ENCODE measurements at regions not wholly inside any gene's neighbourhood (a gene's known extent, or its start where the extent isn't known, plus 50 kb on each side); places are given as distances from the start of the nearest gene placed in this dataset.

DNA sequence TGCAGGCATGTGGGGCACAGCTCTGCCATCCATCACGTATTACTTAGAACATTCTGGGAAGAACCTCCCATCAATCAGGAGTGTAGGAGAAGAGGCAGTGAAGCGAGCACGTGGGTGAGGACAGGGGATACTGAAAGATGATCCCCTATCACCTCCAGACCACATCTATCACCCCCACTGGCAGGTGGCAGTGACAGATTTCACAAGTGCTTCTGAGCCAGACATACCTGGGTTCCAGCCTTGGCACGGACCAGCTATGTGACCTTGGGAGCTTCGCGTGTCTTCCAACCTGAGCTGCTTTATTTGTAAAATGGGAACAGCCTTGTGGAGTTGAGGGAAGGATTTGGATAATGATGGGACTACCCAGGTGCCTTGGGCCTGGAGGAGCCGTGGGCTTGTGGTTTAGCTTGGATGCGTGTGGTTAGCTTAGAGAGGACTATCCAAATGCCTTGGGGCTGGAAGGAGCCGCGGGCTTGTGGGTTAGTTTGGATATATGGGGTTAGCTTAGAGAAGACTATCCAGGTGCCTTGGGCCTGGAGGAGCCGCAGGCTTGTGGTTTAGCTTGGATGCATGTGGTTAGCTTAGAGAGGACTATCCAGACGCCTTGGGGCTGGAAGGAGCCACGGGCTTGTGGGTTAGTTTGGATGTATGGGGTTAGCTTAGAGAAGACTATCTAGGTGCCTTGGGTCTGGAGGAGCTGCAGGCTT is 206.4 kb downstream of the ENGASE start:
- no peak for DNase-seq (ENCODE audit: low read depth)

DNA sequence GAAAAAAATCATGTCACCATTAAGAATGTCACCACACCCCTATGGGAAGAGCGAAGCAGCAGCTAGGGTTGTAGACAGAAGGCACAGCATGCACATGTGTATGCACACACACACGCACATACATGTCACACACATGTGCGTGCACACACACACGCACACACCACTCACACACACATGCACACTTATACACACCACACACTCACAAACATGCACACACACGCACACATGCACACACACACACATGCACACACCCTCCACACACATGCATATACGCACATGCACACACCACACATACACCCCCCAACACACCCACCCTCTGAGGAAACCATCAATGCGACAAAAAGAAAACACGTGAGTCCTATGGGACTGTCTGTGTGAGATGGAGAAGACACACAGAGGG is 205.4 kb downstream of the ENGASE start:
- DNase-seq (ENCODE audit: low read depth): no peak

DNA sequence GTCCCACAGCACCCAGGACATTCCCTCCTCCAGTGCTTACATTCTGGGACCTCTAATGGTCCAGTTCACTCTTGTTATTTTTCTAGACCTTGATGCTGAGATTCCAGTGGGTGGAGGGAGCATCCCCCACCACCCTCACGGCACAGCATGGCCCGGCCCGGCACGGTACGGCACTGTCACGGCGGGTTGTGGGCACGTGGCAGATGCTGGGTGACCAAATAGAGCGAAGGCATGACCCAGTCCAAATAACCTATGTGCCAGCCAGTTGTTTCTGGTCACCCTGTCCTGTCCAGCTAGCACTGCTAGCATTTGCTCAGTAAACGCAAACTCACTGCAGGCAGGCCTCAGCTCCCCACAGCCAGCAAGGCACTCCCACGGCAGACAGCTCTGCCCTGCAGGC is 204.7 kb downstream of the ENGASE start:
- DNase-seq (ENCODE audit: low read depth): no peak

DNA sequence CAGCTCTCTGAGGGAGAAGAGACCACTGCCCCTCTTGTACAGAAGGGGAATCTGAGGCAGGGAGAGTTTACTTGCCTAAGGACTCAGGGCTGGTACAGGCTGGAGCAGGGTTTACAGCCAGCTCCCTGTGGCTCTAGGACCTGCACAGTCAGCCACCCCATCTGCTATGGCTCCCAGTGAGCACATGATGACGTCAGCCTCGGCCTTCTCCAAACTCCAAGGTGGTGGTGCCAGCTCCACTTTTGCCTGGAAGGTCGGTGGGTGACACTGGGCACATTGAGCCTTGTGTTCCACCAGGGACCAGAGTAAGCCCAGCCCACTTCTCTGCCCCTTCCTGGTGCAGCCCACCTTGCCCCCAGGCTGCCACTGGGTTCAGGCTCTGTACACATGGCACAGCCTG is 202.2 kb downstream of the ENGASE start:
- DNase-seq (ENCODE audit: low read depth): no peak

DNA sequence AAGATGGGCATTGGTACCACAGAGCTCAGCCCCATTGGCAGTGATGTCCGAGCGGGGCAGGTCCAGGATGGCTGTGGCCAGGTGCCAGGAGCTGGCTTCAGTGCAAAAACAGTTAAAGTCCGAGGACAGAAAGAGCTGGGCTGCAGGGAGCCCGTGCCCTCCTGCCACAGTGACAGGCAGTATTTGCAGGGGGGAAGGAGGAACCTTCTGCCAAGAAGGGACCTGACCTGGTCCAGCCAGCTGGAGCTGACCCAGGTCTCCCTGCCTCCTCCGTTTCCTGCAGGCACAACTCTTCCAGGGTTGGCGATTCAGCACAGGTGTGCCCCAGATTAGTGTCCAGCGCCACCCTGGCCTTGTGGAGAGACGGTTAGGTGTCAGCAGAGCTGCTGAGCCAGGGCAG is 199.0 kb downstream of the ENGASE start:
- DNase-seq (ENCODE audit: low read depth): no peak

DNA sequence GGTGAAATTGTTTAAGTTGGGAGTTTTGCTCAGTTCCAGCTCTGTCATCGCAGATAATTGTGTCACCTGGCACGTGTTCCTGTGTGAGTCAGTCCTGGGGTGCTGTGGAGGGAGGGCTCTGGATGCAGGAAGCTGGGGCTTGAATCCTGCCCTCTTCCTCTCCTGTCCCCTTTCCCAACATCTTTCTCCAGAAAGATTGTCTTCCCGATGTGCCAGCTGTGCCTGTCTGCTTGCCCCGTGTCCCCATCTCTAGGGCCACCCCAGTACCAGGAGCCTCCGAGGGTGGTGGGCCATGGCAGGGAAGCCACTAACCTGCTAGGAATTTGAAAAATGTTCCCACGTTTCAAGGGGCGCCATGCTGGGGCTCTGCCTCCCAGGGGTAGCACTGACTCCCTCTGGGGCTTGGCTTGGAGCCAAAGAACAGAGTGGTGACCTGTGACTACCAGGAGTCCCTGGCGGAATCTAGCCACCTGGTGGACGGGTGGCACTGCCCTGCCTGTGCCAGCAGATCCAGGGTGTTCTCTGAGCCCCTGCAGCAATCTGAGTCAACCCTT is 198.1 kb downstream of the ENGASE start:
- no peak for DNase-seq (ENCODE audit: low read depth)

DNA sequence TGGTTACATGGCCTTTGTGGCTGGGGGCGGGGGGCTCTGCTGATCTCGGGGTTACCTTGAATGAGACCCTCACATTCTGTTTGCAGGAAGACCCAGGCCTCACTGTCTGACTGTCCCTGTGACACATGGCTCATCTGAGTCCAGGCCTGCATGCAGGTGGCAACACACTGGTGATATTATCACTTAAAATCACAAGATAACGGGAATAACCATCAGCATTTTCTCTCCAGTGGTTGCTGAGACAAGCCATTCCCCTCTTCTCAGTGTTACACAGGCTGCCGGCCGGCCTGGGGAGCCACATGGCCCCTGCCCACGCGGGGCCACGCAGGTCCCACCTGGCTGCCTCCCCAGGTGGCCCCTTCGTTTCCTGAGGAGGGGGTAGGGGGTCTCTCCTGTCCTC is 197.6 kb downstream of the ENGASE start:
- no peak for DNase-seq (ENCODE audit: low read depth)

DNA sequence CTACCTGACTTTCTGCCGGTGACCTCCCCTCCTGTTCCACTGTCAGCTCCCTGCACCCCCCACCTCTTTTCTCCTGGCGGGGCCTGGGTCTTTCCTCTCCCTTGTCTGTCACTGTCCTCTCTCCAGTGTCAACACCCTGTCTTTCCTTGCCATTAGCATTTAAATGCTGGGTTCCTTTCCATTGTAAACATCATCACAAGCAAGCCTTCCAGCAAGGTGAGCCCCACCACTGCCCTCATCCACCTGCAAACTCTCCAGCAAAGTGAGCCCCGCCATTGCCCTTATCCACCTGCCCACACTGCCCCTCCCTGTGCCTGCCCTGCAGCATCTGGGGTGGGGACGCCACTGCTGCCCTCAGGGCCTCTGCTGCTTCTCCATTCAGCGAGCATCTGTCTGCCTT is 195.0 kb downstream of the ENGASE start:
- no peak for DNase-seq (ENCODE audit: low read depth)

DNA sequence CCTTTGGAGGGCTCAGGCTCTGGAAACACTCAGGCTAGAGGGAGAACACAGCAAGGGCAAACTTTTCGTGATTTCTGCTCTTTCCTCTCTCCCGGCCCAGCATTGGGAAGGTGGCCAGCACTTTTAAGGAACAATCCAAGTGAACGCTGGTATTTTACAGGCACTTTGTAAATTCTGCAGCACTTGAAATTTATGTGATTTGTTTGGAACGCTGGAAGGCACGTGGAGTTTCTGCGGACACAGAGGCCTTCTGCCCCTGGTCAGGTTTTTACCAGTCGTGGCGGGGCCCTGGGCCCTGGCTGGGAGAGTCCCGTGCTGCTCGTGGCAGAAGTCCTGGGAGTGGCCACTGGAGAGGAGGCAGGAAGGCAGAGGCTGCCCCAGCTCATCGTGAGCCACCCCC is 188.6 kb downstream of the ENGASE start:
- DNase-seq (ENCODE audit: low read depth): no peak

DNA sequence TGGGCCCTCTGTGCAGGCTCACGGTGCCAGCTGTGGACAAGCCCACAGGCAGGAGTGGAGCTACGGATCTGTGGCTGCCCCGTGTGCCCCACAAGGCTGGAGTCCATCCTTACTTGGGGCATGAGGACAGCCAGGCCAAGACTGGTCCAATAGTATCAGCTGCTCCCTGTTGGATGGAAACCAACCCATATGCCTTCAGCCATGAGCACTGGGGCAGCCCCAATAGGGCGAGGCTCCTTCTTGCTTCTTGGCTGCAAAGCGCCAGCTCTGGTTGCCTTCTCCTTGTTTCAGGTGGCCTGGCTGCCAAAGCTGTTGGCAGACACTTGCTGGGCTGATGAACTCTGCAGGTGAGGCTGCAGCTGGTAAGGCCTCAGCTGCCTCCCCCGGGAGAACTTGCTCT is 188.0 kb downstream of the ENGASE start:
- no peak for DNase-seq (ENCODE audit: low read depth)

DNA sequence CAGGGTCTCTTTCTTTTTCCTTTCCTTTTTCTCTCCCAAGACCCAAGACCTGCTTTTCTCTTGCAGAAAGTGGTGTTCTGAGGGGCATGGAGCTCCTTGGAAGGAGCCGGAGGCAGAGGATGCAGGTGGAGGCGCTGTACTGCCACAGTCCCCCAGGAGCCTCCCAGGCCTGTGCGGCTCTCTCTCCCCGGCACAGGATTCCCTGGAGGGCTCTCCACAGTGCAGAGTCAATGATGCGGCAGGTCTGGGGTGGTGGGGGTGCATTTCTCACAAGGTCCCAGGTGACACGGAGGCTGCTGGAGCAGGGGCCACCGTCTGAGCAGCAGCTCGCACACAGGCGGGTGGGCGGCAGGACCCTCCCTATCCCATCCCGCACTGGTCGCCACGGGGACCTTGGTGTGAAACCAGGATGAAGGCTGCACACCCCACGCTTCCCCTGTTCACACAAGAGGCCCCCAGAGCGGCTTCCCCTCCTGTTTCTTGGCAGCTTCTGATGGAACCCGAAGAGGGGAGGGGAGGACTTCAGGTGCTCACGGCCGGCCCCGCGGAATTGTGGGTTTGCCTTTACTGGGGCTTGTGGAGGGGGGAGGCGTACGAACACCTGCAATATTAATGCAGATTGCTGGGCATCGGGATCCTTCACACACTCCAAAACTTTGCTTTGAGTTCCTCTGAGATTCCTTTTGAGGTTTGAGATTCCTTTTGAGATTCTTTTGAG is 186.9 kb downstream of the ENGASE start:
- DNase-seq (ENCODE audit: low read depth): no peak

DNA sequence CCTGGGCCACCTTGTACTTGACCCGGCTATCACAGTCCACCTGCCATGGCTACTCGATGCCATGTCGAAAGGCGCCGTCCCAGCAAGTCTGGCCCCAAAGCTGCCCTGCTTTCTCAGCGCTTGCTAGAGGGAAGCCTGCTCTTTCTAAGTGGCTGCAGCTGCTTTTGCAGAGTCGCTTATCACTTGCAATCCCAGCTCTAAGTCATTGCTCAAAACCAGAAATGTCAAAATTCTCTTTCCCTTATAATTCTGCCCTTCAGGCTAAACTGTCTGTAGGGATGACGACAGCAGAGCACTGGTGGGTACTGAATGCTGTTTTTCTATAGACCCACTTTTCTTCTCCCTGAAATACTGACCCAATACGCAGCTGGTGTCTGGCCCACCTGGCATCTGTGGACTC is 184.2 kb downstream of the ENGASE start:
- no peak for DNase-seq (ENCODE audit: low read depth)

DNA sequence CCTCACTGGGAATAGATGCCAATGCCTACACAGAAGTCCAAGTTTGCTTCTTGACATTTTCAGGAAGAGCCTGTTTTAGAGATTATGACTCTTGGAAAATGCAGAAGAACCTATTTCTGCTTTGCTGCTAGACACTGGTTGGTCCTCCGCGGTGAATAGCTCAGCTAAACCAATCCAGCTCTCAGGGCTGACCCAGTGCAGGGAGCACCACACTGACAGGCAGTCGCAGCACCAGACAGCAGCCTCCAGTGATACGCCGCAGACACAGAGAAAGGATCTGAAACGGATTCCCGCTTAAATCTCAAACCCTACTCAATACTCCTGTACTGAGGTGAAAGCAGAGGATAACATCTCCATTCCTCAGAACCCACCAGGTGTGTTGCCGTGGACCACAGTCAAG is 183.4 kb downstream of the ENGASE start:
- no peak for DNase-seq (ENCODE audit: low read depth)

DNA sequence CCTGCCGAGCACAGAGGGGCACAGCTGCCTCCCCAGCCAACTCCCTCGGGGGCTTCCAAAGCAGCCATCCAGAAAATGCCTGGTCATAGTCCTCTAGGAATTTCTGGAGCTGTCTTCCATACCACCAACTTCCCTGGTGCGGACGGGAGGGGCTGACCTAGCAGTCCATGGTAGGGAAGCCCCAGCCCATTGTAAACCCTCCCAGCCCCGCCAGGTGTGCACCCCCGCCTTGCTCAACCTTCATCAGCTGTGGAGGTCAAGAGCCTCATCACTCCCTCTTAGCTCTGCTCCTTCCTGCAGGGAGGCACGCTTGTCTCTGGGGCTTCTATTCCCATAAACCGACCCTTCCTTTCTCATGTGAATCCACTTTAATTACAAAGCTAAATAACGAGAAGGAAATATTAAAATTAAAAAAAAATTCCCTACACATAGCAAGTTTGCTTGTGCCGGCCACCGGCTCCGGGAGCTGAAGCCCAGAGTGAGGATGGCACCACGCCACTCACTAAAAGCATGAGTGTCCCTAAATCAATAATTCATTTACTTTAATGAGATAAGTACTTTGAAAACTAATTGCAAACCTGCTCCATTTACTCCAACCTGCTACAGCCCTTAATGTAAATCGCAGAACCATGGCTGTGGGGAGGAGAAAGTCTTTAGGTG is 181.4 kb downstream of the ENGASE start:
- DNase-seq (ENCODE audit: low read depth): no peak

DNA sequence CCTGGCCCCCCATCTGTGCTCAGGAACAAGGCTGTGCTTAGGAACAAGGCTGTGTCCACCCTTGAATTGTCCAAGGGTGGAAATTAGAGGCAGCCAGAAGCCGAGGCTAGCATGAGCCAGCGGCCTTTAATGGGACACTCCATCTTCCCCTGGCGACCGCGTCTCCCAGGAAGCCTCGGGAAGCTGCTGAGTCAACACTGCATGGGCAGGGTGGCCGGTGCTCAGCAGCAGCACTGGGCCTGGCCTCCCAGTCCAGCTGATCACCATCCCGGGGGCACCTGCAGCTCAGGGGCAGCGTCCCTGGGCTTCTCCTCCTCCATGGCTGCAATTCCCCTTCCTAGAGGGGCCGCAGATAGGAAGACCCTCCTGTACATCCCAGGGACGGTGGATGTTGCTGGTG is 180.8 kb downstream of the ENGASE start:
- DNase-seq (ENCODE audit: low read depth): no peak

DNA sequence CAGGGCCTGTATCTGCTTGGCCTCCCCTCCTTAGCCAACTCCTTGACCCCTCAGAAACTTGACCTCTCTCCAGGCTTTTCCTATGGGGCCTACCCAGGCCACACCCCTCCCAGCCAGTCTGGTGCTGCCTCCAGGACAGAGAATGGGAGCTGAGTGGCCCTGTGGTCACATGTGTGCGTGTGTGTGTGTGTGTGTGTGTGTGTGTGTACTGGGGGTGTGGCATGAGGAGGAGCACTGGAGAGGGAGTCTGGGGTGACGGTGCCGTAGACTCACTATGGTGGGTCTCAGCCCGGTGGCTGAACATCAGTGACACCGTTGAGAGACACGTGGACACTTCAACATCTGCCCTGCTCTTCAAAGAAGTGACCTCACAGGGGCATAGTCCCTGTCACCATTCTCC is 180.4 kb downstream of the ENGASE start:
- DNase-seq (ENCODE audit: low read depth): no peak

DNA sequence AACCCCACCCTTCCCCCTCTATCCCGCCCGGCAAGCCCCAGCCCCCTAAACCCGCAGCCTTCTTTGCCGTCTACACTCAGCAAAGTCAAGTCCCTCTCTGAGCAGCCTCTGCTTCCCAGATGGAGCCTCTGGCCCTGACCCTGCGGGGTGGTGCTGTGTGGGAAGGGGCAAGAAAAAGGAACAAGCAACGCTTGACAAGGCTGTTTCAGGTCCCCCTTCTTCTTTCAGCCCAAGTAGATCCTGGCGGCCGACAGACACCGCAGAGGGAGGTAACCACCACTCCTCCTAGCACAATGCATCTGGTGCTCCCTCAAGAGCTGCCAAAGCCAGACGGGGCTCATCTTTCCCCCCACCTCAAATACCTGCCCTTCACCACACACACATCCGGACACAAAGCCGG is 178.3 kb downstream of the ENGASE start:
- no peak for DNase-seq (ENCODE audit: low read depth)

DNA sequence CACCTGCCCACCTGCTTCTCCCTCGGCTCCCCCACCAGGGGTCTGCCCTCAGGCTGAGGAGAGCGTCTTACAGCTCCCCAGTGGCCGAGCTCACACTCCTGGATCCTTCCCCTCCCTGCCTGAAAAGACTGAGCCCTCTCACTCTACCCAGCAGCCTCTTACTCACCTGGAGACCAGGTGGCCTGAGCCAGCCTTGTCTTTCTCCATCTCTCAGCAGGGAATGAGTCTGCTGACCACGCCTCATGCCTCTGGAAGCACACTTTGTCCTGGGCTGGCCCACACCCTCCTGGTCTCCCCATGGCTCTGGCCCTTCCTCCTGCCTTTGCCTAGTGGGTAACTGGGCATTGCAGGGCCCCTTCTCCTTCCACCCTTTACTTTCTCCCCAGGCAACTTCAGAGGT is 177.2 kb downstream of the ENGASE start:
- DNase-seq (ENCODE audit: low read depth): no peak

DNA sequence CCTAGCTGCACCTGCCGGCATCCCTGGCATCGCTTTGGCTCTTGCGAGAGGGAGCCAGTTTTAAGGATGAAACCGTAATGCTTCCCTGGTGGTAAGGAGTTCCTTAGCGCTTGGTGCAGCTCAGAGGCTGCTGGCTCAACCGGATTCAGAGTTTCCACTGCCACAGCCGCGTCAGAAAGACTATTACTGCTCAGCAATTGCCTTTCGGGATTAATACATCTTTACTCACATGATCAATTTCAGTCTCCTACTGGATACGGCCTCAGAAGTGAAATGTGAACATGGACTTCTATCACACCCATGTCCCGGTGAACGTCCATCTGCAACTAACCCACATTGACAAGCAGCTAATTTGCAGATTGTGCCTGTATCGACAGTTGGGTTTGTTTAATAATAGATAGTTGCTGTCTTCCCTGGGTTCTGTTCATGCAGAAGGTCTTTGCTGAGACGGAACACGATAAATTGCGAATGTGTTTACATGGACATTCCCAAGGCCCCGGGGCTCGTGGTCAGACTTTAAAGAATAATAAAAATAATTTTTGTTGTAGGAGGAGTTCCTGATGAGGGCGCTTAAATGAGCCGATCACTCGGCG is 175.4 kb downstream of the ENGASE start:
- DNase-seq (ENCODE audit: low read depth): no peak

DNA sequence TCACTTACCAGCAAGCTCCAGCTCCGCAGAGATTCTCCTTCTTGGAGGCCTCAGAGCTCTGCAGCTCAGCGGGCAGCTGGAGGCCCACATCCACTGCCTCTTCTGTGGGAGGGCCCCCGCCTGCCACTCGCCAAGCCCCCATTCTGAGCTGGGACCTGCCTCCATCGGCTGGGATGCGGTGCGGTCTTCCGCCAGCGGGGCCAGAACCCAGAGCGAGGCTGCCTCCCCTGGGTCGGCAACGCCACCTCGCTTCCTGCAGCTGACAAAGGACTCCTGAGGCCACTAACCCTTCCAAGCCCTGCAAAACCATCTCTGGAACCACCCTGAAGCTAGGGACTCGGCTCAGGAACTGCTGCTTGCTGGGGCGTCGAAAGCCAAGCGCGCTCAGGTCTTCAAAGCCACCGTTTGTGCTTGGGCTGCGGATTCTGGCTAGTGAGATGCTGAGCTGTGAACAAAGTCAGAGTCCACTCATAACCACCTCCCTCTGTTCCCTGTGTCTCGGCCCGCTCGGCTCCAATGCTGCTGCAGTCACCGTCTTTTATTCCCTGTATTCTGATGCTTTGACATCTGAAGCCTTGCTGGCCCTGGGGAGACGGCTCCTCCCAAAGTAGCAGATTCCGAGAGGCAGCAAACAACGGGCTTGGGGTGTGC is 174.3 kb downstream of the ENGASE start:
- no peak for DNase-seq (ENCODE audit: low read depth)

DNA sequence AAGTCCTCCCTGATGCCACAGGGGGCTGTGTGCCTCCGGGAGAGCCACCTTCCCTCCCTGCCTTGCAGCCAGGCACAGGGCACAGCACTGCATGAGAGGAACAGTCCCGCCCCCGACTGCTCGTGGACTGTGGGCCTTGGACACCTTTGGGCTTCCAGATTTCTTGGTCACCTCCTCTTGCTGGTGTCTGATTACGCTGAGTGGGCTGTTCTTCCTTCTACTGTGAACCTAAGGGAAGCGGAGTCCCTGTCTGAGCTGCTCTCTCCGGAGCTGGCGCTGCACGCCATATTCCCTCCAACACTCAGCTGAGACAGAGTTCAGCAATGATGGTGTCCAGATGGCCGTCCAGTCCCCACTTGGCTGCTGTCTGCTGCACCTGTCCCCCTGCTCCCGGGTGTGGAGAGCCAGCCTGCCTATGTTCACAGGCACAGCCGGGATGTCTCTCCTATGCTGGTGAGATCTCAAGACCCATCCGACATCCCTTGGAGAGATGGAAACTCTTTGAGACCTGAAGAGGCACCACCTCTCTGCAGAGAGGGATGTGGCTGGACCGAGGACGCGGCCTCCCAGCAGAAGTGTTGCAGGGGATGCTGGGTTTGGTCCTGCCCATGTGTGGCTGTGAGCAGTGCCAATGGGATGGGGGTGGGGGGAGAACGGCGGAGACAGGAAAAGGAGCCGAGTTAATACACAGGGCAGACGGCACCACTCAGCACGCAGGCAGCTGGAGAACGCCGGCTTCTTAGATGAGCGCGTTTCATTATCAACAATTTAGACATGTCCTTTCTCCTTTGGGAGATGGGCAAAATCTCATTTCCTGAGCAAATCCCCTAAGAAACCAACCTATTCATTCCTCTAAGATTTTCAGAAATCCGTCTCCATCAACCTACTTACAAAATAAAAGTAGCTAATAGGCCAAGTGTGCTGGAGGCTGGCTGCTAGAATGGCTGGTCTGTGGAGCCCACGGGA is 171.9 kb downstream of the ENGASE start:
- no peak for DNase-seq (ENCODE audit: low read depth)
